H9 (cell line): ENCODE measurements at regions not wholly inside any gene's neighbourhood (a gene's known extent, or its start where the extent isn't known, plus 50 kb on each side); places are given as distances from the start of the nearest gene placed in this dataset.

Experiments
- DNase-seq: peaks from one replicate; pipeline ENCODE4 v3.0.0-alpha.2; 2017
- H2AFZ ChIP-seq: one replicate; pipeline ENCODE4 v1.6.1; 2013; ENCODE audit warnings: mild to moderate bottlenecking, low read length, control low read depth, moderate library complexity
- H2AK5ac ChIP-seq: 2 replicates; pipeline ENCODE4 v1.6.1; 2013; ENCODE audit warnings: low read length, control low read depth, mixed read lengths; ENCODE audit not compliant: insufficient read length
- H2BK120ac ChIP-seq: one replicate; pipeline ENCODE4 v1.6.1; 2013; ENCODE audit warnings: low read depth, mild to moderate bottlenecking, low read length, control low read depth, inconsistent platforms; ENCODE audit not compliant: poor library complexity, severe bottlenecking
- H2BK12ac ChIP-seq: 2 replicates; pipeline ENCODE4 v1.6.1; 2013; ENCODE audit warnings: low read length, control low read depth, mixed read lengths, low read depth; ENCODE audit not compliant: insufficient read length
- H2BK15ac ChIP-seq: 2 replicates; pipeline ENCODE4 v1.6.1; 2013; ENCODE audit warnings: low read depth, low read length, control low read depth
- H2BK20ac ChIP-seq: one replicate; pipeline ENCODE4 v1.6.1; 2013; ENCODE audit warnings: low read depth, mild to moderate bottlenecking, low read length, control low read depth, inconsistent platforms; ENCODE audit not compliant: poor library complexity, severe bottlenecking
- H2BK5ac ChIP-seq: 2 replicates; pipeline ENCODE4 v1.6.1; 2013; ENCODE audit warnings: low read length, control low read depth, mixed read lengths; ENCODE audit not compliant: insufficient read length
- H3K14ac ChIP-seq: 2 replicates; pipeline ENCODE4 v1.6.1; 2013; ENCODE audit warnings: low read length, control low read depth; ENCODE audit not compliant: insufficient read depth
- H3K18ac ChIP-seq: 2 replicates; pipeline ENCODE4 v1.6.1; 2013; ENCODE audit warnings: low read depth, mild to moderate bottlenecking, mixed read lengths, low read length, control low read depth; ENCODE audit not compliant: insufficient read length
- H3K23ac ChIP-seq: 2 replicates; pipeline ENCODE4 v1.6.1; 2013; ENCODE audit warnings: low read length, control low read depth, mixed read lengths, low read depth; ENCODE audit not compliant: insufficient read length
- H3K23me2 ChIP-seq: 2 replicates; pipeline ENCODE4 v1.6.1; 2013; ENCODE audit warnings: low read depth, mild to moderate bottlenecking, mixed read lengths, low read length, control low read depth; ENCODE audit not compliant: insufficient read length, poor library complexity, severe bottlenecking
- H3K27ac ChIP-seq: 2 replicates; pipeline ENCODE4 v1.5.1; 2013; ENCODE audit warnings: low read length, control low read depth, mixed read lengths, low read depth; ENCODE audit not compliant: insufficient read length
- H3K27me3 ChIP-seq: 2 replicates; pipeline ENCODE4 v1.6.1; 2013; ENCODE audit warnings: low read length, control low read depth, inconsistent platforms; ENCODE audit not compliant: insufficient read depth
- H3K4ac ChIP-seq: 2 replicates; pipeline ENCODE4 v1.6.1; 2013; ENCODE audit warnings: low read depth, mild to moderate bottlenecking, control low read depth, inconsistent platforms, low read length, moderate library complexity
- H3K4me1 ChIP-seq: 2 replicates; pipeline ENCODE4 v1.6.1; 2013; ENCODE audit warnings: low read length, control low read depth, inconsistent platforms; ENCODE audit not compliant: insufficient read depth
- H3K4me2 ChIP-seq: 2 replicates; pipeline ENCODE4 v1.6.1; 2013; ENCODE audit warnings: low read length, control low read depth, mixed read lengths; ENCODE audit not compliant: insufficient read length, insufficient read depth
- H3K56ac ChIP-seq: 2 replicates; pipeline ENCODE4 v1.6.1; 2013; ENCODE audit warnings: low read depth, mild to moderate bottlenecking, mixed read lengths, low read length, control low read depth; ENCODE audit not compliant: insufficient read length
- H3K79me1 ChIP-seq: 2 replicates; pipeline ENCODE4 v1.6.1; 2013; ENCODE audit warnings: low read depth, mild to moderate bottlenecking, moderate library complexity, low read length, control low read depth, inconsistent platforms; ENCODE audit not compliant: insufficient read depth, poor library complexity, severe bottlenecking
- H3K79me2 ChIP-seq: 2 replicates; pipeline ENCODE4 v1.6.1; 2013; ENCODE audit warnings: low read length, control low read depth, inconsistent platforms; ENCODE audit not compliant: insufficient read depth
- H3K9ac ChIP-seq: 2 replicates; pipeline ENCODE4 v1.6.1; 2013; ENCODE audit warnings: low read length, control low read depth, mixed read lengths; ENCODE audit not compliant: insufficient read length; ENCODE audit errors: extremely low read depth
- H3K9me3 ChIP-seq: one replicate; pipeline ENCODE4 v1.6.1; 2013; ENCODE audit warnings: low read depth, low read length, inconsistent platforms; ENCODE audit not compliant: control insufficient read depth
- H3T11ph ChIP-seq: one replicate; pipeline ENCODE4 v1.6.1; 2013; ENCODE audit warnings: mild to moderate bottlenecking, low read length, control low read depth, inconsistent platforms
- H4K20me1 ChIP-seq: one replicate; pipeline ENCODE4 v1.6.1; 2013; ENCODE audit not compliant: control insufficient read depth, insufficient read length, insufficient read depth
- H4K5ac ChIP-seq: 2 replicates; pipeline ENCODE4 v1.6.1; 2013; ENCODE audit warnings: low read depth, mild to moderate bottlenecking, mixed read lengths, low read length, control low read depth; ENCODE audit not compliant: insufficient read length
- H4K8ac ChIP-seq: replicated peaks from 2 replicates; pipeline ENCODE4 v1.6.1; 2013; ENCODE audit warnings: low read length, control low read depth, mixed read lengths, low read depth; ENCODE audit not compliant: insufficient read length
- H4K91ac ChIP-seq: 2 replicates; pipeline ENCODE4 v1.6.1; 2013; ENCODE audit warnings: low read depth, mild to moderate bottlenecking, moderate library complexity, mixed read lengths, low read length, control low read depth; ENCODE audit not compliant: insufficient read length
- H3K27ac Mint-ChIP-seq, 3 experiments: 2 replicates in 2 of 3; 3 replicates in 1 of 3; pipeline ENCODE4 v1.8.0; 2020 to 2021; ENCODE audit warnings: mixed read lengths in 3 of 3, mild to moderate bottlenecking in 1 of 3, moderate library complexity in 1 of 3
- H3K27me3 Mint-ChIP-seq: 2 replicates; pipeline ENCODE4 v1.8.0; 2021; ENCODE audit warnings: low read depth, mild to moderate bottlenecking, moderate library complexity, mixed read lengths
- H3K36me3 Mint-ChIP-seq, 3 experiments: 2 replicates in 2 of 3; 3 replicates in 1 of 3; pipeline ENCODE4 v1.8.0; 2020 to 2021; ENCODE audit warnings: low read depth in 3 of 3, mixed read lengths in 3 of 3; ENCODE audit not compliant: insufficient read depth in 1 of 3
- H3K4me1 Mint-ChIP-seq, 2 experiments: 2 replicates each; pipeline ENCODE4 v1.8.0; 2020; ENCODE audit warnings: mixed read lengths in 2 of 2
- H3K4me3 Mint-ChIP-seq, 2 experiments: 2 replicates in 1 of 2; 3 replicates in 1 of 2; pipeline ENCODE4 v1.8.0; 2020 to 2021; ENCODE audit warnings: mild to moderate bottlenecking in 2 of 2, mixed read lengths in 2 of 2, moderate library complexity in 1 of 2
- H3K9me3 Mint-ChIP-seq, 2 experiments: 2 replicates in 1 of 2; 3 replicates in 1 of 2; pipeline ENCODE4 v1.8.0; 2020; ENCODE audit warnings: mild to moderate bottlenecking in 2 of 2, mixed read lengths in 2 of 2, moderate library complexity in 1 of 2
- CTCF ChIP-seq: fragments of 200-600 bp; sonication (generic); conservative IDR thresholded peaks from 3 replicates; pipeline ENCODE4 v1.8.0; 2021; ENCODE audit warnings: antibody characterized with exemption, mild to moderate bottlenecking
- WGBS: extraction: QIAGEN DNeasy Blood & Tissue Kit; methylation state at CpG from one replicate; pipeline ENCODE4 v1.1.7; 2013; ENCODE audit warnings: missing lambda C conversion rate, low lambda C conversion rate, mixed read lengths; ENCODE audit not compliant: insufficient read length; ENCODE audit errors: extremely low coverage; 5-methylcytosine and 5-hydroxymethylcytosine counted together

- Mint-ChIP-seq H3K36me3 (no peaks in the 10 kb centered on the region; a peak in 1 of 7 replicates), H3K27ac (no peak overlapping the region), H3K4me3 (no peak overlapping the region), H3K9me3 (no peaks in the 10 kb centered on the region), H3K27me3 (no peaks in the 10 kb centered on the region), H3K4me1 (no peaks in the 10 kb centered on the region)
- Histone ChIP-seq H2BK15ac (no peak overlapping the region), H3K27ac (no peak overlapping the region), H2AK5ac (no peak overlapping the region), H2BK120ac (no peak overlapping the region), H3K23me2 (no peaks in the 10 kb centered on the region), H3K56ac (no peak overlapping the region), H4K20me1 (no peaks in the 10 kb centered on the region), H3K23ac (no peak overlapping the region), H3K79me1 (no peaks in the 10 kb centered on the region), H3T11ph (no peak overlapping the region), H3K9me3 (no peaks in the 10 kb centered on the region), H3K4ac (no peak overlapping the region), H2BK20ac (no peak overlapping the region), H3K4me2 (no peak overlapping the region), H3K9ac (no peak overlapping the region), H3K27me3 (no peaks in the 10 kb centered on the region), H3K18ac (no peak overlapping the region), H4K5ac (no peak overlapping the region), H4K8ac (no peak overlapping the region), H3K4me1 (no peaks in the 10 kb centered on the region), H2BK12ac (no peak overlapping the region), H3K14ac (no peak overlapping the region), H3K79me2 (no peaks in the 10 kb centered on the region), H2AFZ (no peak overlapping the region), H2BK5ac (no peak overlapping the region), H4K91ac (no peak overlapping the region)
- no CpG with 5 or more reads among the region's 3 CpGs for WGBS
- no peak for DNase-seq
- no peak for TF ChIP-seq CTCF
Observed at GRCh38 chr2:58598171-58598570, 357.0 kb upstream of the FANCL start.
